ENCODE measurements at regions not wholly inside any gene's neighbourhood (a gene's known extent, or its start where the extent isn't known, plus 50 kb on each side); places are given as distances from the start of the nearest gene placed in this dataset.
A peak's percentile ranks its signal among the peaks of the same experiment; 100 is the strongest.

DNA sequence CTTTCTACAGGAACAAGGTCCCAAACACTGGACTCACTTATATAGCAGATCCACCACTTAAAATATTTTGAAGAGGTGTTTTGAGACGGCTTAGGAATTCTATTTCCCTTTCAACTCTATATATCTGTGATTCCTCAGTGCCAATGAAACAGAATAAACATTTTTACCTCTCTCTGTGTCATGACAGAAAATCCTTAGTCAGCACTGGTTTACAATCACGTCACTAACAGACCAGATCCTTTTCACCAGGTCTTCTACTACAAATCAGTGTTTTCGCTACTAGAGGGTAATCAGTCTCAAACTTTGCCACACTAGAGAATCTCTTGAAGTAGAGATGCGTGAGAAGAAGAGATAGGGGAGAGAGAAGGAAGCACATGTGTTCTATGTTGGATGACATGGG is 325.6 kb downstream of the SS18 start:
- no peak for DNase-seq (ENCODE audit: low read depth, low spot score)
- no peak overlapping the region for H3K27ac ChIP-seq (ENCODE audit: low read depth, low read length)
- H3K4me3 ChIP-seq (ENCODE audit: low read depth, low read length): no peak overlapping the region
- POLR2A ChIA-PET: no interaction called here
- TF ChIP-seq, protein P1, sequence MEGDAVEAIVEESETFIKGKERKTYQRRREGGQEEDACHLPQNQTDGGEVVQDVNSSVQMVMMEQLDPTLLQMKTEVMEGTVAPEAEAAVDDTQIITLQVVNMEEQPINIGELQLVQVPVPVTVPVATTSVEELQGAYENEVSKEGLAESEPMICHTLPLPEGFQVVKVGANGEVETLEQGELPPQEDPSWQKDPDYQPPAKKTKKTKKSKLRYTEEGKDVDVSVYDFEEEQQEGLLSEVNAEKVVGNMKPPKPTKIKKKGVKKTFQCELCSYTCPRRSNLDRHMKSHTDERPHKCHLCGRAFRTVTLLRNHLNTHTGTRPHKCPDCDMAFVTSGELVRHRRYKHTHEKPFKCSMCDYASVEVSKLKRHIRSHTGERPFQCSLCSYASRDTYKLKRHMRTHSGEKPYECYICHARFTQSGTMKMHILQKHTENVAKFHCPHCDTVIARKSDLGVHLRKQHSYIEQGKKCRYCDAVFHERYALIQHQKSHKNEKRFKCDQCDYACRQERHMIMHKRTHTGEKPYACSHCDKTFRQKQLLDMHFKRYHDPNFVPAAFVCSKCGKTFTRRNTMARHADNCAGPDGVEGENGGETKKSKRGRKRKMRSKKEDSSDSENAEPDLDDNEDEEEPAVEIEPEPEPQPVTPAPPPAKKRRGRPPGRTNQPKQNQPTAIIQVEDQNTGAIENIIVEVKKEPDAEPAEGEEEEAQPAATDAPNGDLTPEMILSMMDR (IDR thresholded peaks at IDR 0.05; ENCODE audit: low read depth, low read length): no peak
- H3K9me3 ChIP-seq (ENCODE audit: control insufficient read depth, insufficient read depth, low read length): no peaks in the 10 kb centered on the region
- CTCF ChIA-PET: no interaction called here
- H3K27me3 ChIP-seq (ENCODE audit: control insufficient read depth, insufficient read depth, low read length): no peaks in the 10 kb centered on the region

DNA sequence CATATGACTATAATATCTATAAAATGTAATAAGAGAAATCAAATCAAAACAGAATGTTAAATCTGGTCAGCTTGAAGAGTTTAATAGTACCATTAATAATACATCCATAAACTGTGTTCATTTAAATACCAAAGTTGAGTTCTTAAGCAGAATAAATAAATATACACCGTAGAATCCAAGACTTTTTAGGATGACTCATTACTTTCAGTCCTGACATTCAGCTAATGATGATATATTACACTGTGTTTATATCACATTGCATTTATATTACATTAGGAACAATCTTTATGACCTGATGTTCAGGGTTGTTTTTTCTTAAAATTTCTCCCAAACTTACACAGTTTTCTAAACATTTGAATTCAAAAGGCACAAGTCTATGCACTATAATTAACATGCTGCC is 331.3 kb downstream of the SS18 start:
- no peak overlapping the region for H3K27ac ChIP-seq (ENCODE audit: low read depth, low read length)
- TF ChIP-seq, protein P1 (IDR thresholded peaks at IDR 0.05; ENCODE audit: low read depth, low read length): no peak

DNA sequence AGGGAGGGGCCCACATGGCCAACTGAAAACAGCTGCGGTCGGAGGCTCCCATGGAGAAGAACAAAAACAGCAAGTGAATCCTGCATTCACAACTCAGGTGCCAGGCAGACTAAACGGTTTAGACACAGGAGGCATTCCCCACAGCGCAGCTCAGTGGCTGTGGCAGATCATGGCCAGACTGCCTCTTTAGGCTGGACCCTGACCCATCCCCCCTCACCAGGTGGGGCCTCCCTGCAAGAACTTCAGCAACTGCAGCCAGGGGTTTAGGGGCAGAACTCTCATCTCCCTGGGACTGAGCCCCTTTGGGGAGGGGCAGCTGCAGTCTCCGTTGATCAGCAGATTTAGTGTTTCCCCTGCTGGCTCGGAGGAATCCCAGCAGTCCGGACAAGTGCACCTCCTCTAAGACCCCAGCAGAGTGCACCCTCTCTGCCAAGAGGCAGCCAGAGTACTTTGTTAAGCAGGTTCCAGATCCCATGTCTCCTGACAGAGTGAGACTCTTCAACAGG is 346.7 kb downstream of the SS18 start:
- no peak for DNase-seq (ENCODE audit: low read depth, low spot score)
- ChIA-PET POLR2A (no interaction called here), CTCF (no interaction called here)
- H3K27ac ChIP-seq (ENCODE audit: low read depth, low read length): no peak overlapping the region
- H3K27me3 ChIP-seq (ENCODE audit: control insufficient read depth, insufficient read depth, low read length): peaks cover 2% of the 10 kb centered on the region
- TF ChIP-seq, protein P1 (IDR thresholded peaks at IDR 0.05; ENCODE audit: low read depth, low read length): no peak
- H3K4me3 ChIP-seq (ENCODE audit: low read depth, low read length): no peak overlapping the region
- no peaks in the 10 kb centered on the region for H3K9me3 ChIP-seq (ENCODE audit: control insufficient read depth, insufficient read depth, low read length)

More for the DNA sequence above, 331.3 kb downstream of the SS18 start:
- no peak for DNase-seq (ENCODE audit: low read depth, low spot score)
- no peaks in the 10 kb centered on the region for H3K27me3 ChIP-seq (ENCODE audit: control insufficient read depth, insufficient read depth, low read length)
- POLR2A ChIA-PET: interaction anchor here (0.6 kb wide), 1 partner anchor 407 kb away, joined by 4 read pairs; the partner anchor contains the start of gene ZNF521
- no peak overlapping the region for H3K4me3 ChIP-seq (ENCODE audit: low read depth, low read length)
- H3K9me3 ChIP-seq (ENCODE audit: control insufficient read depth, insufficient read depth, low read length): no peaks in the 10 kb centered on the region
- CTCF ChIA-PET: no interaction called here

DNA sequence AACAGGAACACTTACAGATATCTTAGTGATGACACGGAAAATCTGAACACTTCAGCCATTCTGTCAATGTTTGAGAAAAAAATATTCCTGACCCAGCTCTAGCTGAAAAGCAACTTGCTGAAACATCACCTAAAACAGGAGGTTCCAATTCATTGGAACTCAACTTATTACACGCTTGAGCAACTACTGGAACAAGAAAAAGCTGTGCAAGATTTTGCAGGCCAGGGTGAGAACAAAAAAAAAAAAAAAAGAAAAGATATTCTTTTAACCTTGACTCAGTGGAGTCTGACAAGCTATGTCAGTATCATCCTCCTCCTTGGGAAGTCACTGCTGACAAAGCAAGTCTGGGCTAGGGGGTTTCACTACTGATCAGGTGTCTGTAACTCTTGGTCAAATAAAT is 351.0 kb downstream of the SS18 start:
- Histone ChIP-seq H3K9me3 (ENCODE audit: control insufficient read depth, insufficient read depth, low read length) (no peaks in the 10 kb centered on the region), H3K27ac (ENCODE audit: low read depth, low read length) (no peak overlapping the region), H3K4me3 (ENCODE audit: low read depth, low read length) (no peak overlapping the region), H3K27me3 (ENCODE audit: control insufficient read depth, insufficient read depth, low read length) (peaks cover 3% of the 10 kb centered on the region)
- TF ChIP-seq, protein P1 (IDR thresholded peaks at IDR 0.05; ENCODE audit: low read depth, low read length): no peak
- ChIA-PET POLR2A (no interaction called here), CTCF (no interaction called here)
- DNase-seq (ENCODE audit: low read depth, low spot score): no peak

DNA sequence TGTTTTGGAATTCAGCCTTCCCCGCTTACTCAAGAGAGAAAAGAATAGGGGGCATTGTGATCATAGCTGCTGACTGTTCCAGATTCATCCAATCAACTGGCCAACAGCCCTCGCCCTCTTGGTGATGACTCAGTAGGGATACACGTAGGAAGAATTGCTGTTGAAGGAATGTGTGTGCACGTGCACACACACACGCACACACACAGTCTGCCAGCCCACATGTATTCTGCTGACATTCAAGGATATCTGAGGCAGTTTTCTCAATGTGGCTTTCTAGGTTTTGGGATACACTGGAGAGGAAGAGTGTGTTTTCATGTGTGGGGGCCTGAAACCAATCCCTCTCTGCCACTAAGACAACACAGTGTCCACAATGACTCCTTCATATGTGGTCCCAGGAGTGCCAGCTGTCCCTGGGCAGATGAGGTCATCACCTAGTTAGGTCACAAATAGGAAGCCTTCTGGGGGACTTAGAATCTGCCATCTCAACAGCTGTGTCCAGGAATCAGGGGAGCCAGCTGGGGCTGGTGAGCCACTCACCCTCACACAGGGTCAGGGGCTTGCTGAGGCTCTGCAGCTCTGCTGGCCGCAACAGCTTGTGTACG is 352.6 kb downstream of the SS18 start:
- Histone ChIP-seq H3K4me3 (ENCODE audit: low read depth, low read length) (no peak overlapping the region), H3K27ac (ENCODE audit: low read depth, low read length) (no peak overlapping the region), H3K9me3 (ENCODE audit: control insufficient read depth, insufficient read depth, low read length) (no peaks in the 10 kb centered on the region), H3K27me3 (ENCODE audit: control insufficient read depth, insufficient read depth, low read length) (peaks cover 2% of the 10 kb centered on the region)
- peak; percentile 81 for DNase-seq (ENCODE audit: low read depth, low spot score)
- POLR2A ChIA-PET: interaction anchor here (0.6 kb wide), 1 partner anchor 233 kb away, joined by 3 read pairs; no protein-coding TSS in a partner anchor
- CTCF ChIA-PET: interaction anchor here (1.0 kb wide), 1 partner anchor 95 kb away, joined by 3 read pairs; no protein-coding TSS in a partner anchor
- TF ChIP-seq, protein P1 (IDR thresholded peaks at IDR 0.05; ENCODE audit: low read depth, low read length): no peak

Measured in AG04450 (cell line).